IMR-90 (cell line): ENCODE measurements at regions not wholly inside any gene's neighbourhood (a gene's known extent, or its start where the extent isn't known, plus 50 kb on each side); places are given as distances from the start of the nearest gene placed in this dataset.

Source experiments
- ATAC-seq: fragments of 200-7000 bp; cut with Tn5 transposase; 2 replicates; pipeline ENCODE4 v1.9.1; 2020; ENCODE audit warnings: low read depth, mild to moderate bottlenecking, moderate library complexity
- BruUV-seq: library from RNA; stranded (reverse); fragments of 400-500 nt; replicated peaks from 2 replicates; lab custom pipeline; 2021; lab: Mats Ljungman, UMichigan
- CTCF ChIA-PET: fragments of 300-600 bp; formaldehyde crosslinking; extraction: SDS; loops from one replicate; lab custom pipeline; 2021; ENCODE audit warnings: antibody characterized with exemption; lab: Yijun Ruan, JAX
- POLR2A ChIA-PET: fragments of 300-600 bp; sonication (Branson Sonifier 250); formaldehyde crosslinking; loops from one replicate; lab custom pipeline; 2022; ENCODE audit warnings: antibody characterized with exemption; ENCODE audit not compliant: unreplicated experiment; lab: Charles Lee
- DNase-seq: peaks from one replicate; pipeline ENCODE4 v3.0.0; 2013
- H2AFZ ChIP-seq: replicated peaks from 2 replicates; pipeline ENCODE3; 2013; ENCODE audit warnings: low read length, mild to moderate bottlenecking; ENCODE audit not compliant: poor library complexity
- H2AK5ac ChIP-seq: 2 replicates; pipeline ENCODE4 v1.6.1; 2013; ENCODE audit warnings: low read depth, low read length, inconsistent platforms
- H2AK9ac ChIP-seq: replicated peaks from 2 replicates; pipeline ENCODE3; 2013; ENCODE audit warnings: mild to moderate bottlenecking, low read depth, low read length, moderate library complexity; ENCODE audit not compliant: poor library complexity
- H2BK120ac ChIP-seq: 2 replicates; pipeline ENCODE4 v1.6.1; 2013; ENCODE audit warnings: low read depth, low read length, inconsistent platforms
- H2BK15ac ChIP-seq: 3 replicates; pipeline ENCODE4 v1.6.1; 2013; ENCODE audit warnings: low read depth, low read length, inconsistent platforms
- H2BK20ac ChIP-seq: 2 replicates; pipeline ENCODE4 v1.6.1; 2013; ENCODE audit warnings: low read depth, mild to moderate bottlenecking, inconsistent platforms, low read length, moderate library complexity
- H2BK5ac ChIP-seq: 2 replicates; pipeline ENCODE4 v1.6.1; 2013; ENCODE audit warnings: mild to moderate bottlenecking, low read depth, low read length, inconsistent platforms; ENCODE audit not compliant: poor library complexity, severe bottlenecking
- H3K14ac ChIP-seq: replicated peaks from 2 replicates; pipeline ENCODE4 v1.6.1; 2013; ENCODE audit warnings: low read depth, low read length, inconsistent platforms
- H3K18ac ChIP-seq: 2 replicates; pipeline ENCODE4 v1.6.1; 2013; ENCODE audit warnings: low read depth, low read length, control low read depth
- H3K23ac ChIP-seq: 2 replicates; pipeline ENCODE4 v1.6.1; 2013; ENCODE audit warnings: low read depth, low read length, inconsistent platforms
- H3K27ac ChIP-seq: 2 replicates; pipeline ENCODE4 v1.5.1; 2013; ENCODE audit warnings: mild to moderate bottlenecking, control low read depth, low read length; ENCODE audit not compliant: insufficient read depth
- H3K27me3 ChIP-seq: 2 replicates; pipeline ENCODE4 v1.6.1; 2013; ENCODE audit warnings: low read length; ENCODE audit not compliant: control insufficient read depth, insufficient read depth
- H3K36me3 ChIP-seq: 2 replicates; pipeline ENCODE4 v1.6.1; 2013; ENCODE audit warnings: low read length, mixed read lengths; ENCODE audit not compliant: control insufficient read depth, insufficient read depth
- H3K4ac ChIP-seq: 2 replicates; pipeline ENCODE4 v1.6.1; 2013; ENCODE audit warnings: low read depth, low read length, inconsistent platforms
- H3K4me1 ChIP-seq: 2 replicates; pipeline ENCODE4 v1.6.1; 2013; ENCODE audit warnings: low read length, mixed read lengths; ENCODE audit not compliant: control insufficient read depth, insufficient read depth
- H3K4me2 ChIP-seq: 2 replicates; pipeline ENCODE4 v1.6.1; 2013; ENCODE audit warnings: low read depth, mild to moderate bottlenecking, control low read depth, low read length, moderate library complexity
- H3K4me3 ChIP-seq: 2 replicates; pipeline ENCODE4 v1.5.1; 2013; ENCODE audit warnings: low read depth, mild to moderate bottlenecking, control low read depth, low read length, moderate library complexity; ENCODE audit not compliant: insufficient read depth
- H3K56ac ChIP-seq: 2 replicates; pipeline ENCODE4 v1.6.1; 2013; ENCODE audit warnings: low read length, inconsistent platforms; ENCODE audit not compliant: insufficient read depth; ENCODE audit errors: extremely low read depth
- H3K79me1 ChIP-seq, 2 experiments: 2 replicates each; pipeline ENCODE4 v1.6.1; 2013; ENCODE audit warnings: low read length in 2 of 2, inconsistent platforms in 1 of 2, low read depth in 1 of 2
- H3K9ac ChIP-seq: 2 replicates; pipeline ENCODE4 v1.6.1; 2013; ENCODE audit warnings: low read depth, low read length, control low read depth
- H3K9me1 ChIP-seq: 2 replicates; pipeline ENCODE4 v1.6.1; 2013; ENCODE audit warnings: low read length, inconsistent platforms; ENCODE audit not compliant: insufficient read depth
- H3K9me3 ChIP-seq: 2 replicates; pipeline ENCODE4 v1.6.1; 2013; ENCODE audit warnings: low read length; ENCODE audit not compliant: control insufficient read depth, insufficient read depth
- H4K20me1 ChIP-seq: 2 replicates; pipeline ENCODE4 v1.6.1; 2013; ENCODE audit warnings: low read length, inconsistent platforms; ENCODE audit not compliant: insufficient read depth
- H4K5ac ChIP-seq: 2 replicates; pipeline ENCODE4 v1.6.1; 2013; ENCODE audit warnings: mild to moderate bottlenecking, low read depth, low read length, control low read depth
- H4K8ac ChIP-seq, 2 experiments: 2 replicates each; pipeline ENCODE4 v1.6.1; 2013; ENCODE audit warnings: low read depth in 2 of 2, low read length in 2 of 2, control low read depth in 1 of 2, inconsistent platforms in 1 of 2
- H4K91ac ChIP-seq: 2 replicates; pipeline ENCODE4 v1.6.1; 2013; ENCODE audit warnings: low read depth, low read length, inconsistent platforms; ENCODE audit not compliant: insufficient read depth
- BHLHE40 ChIP-seq: fragments of 150-350 bp; IDR thresholded peaks from 2 replicates; pipeline ENCODE4 v1.6.1; 2016; ENCODE audit warnings: mild to moderate bottlenecking, low read depth, low read length
- CEBPB ChIP-seq: IDR thresholded peaks from 2 replicates; pipeline ENCODE4 v1.6.1; 2012; ENCODE audit warnings: low read depth, low read length, improper control_type of control experiment
- ELK1 ChIP-seq: fragments of 150-350 bp; IDR thresholded peaks from 2 replicates; pipeline ENCODE4 v1.6.1; 2016; ENCODE audit warnings: low read depth, mild to moderate bottlenecking, low read length, moderate library complexity, borderline replicate concordance
- FOS ChIP-seq: fragments of 150-350 bp; IDR thresholded peaks from 2 replicates; pipeline ENCODE4 v1.6.1; 2016; ENCODE audit warnings: low read depth, low read length
- MAFK ChIP-seq: IDR thresholded peaks from 2 replicates; pipeline ENCODE4 v1.6.1; 2012; ENCODE audit warnings: low read depth, low read length, improper control_type of control experiment
- RFX5 ChIP-seq: IDR thresholded peaks from 2 replicates; pipeline ENCODE4 v1.8.0; 2012; ENCODE audit warnings: low read depth, mild to moderate bottlenecking, low read length, moderate library complexity
- WGBS, 2 experiments: methylation state at CpG; one replicate each; pipeline versions ENCODE4 v1.1.5 to v1.1.7; 2013; ENCODE audit warnings: missing lambda C conversion rate in 2 of 2; ENCODE audit not compliant: insufficient read length in 1 of 2; ENCODE audit errors: extremely low coverage in 2 of 2; 5-methylcytosine and 5-hydroxymethylcytosine counted together
- dilution Hi-C: fragments of 300-500 bp; cut with HindIII; formaldehyde crosslinking; loops from one replicate; pipeline ENCODE4 v1.14.3; 2018; ENCODE audit warnings: low sequenced_read_pairs; ENCODE audit not compliant: unreplicated experiment
- in situ Hi-C: fragments of 300-500 bp; cut with MboI; formaldehyde crosslinking; loops from 3 replicates; pipeline ENCODE4 v1.14.3; 2019; ENCODE audit warnings: low sequenced_read_pairs, inconsistent platforms, mixed read lengths
- intact Hi-C: fragments of 100-400 bp; cut with micrococcal nuclease; formaldehyde crosslinking; loops from 2 replicates; pipeline ENCODE4 v1.10.0; 2022

- in situ Hi-C loops (no loop called here), intact Hi-C loops (no loop called here), dilution Hi-C loops (no loop called here)
- no peak for TF ChIP-seq MAFK
- TF ChIP-seq BHLHE40, result no peak
- no peak for TF ChIP-seq FOS
- TF ChIP-seq ELK1, result no peak
- no peak for TF ChIP-seq CEBPB
- no peak for TF ChIP-seq RFX5
- 0 out of 2 replicates have a peak, but pooled peaks cover 2% of the 10 kb centered on the region for H3K9me3 ChIP-seq
- H3K27ac ChIP-seq, result no peak overlapping the region
- H2AFZ ChIP-seq, result no peak overlapping the region
- no peak overlapping the region for H3K23ac ChIP-seq
- no peaks in the 10 kb centered on the region for H3K9me1 ChIP-seq
- H3K4ac ChIP-seq, result no peak overlapping the region
- H3K79me1 ChIP-seq, result no peaks in the 10 kb centered on the region
- no peak overlapping the region for H3K9ac ChIP-seq
- H2AK9ac ChIP-seq, result no peak overlapping the region
- no peak overlapping the region for H2BK15ac ChIP-seq
- 88% methylated on average over 3 of the region's 5 CpGs; no CpG with 5 or more reads in 1 of the 2 experiments for WGBS, 2 experiments
- H4K91ac ChIP-seq, result no peak overlapping the region
- no peak overlapping the region for H4K5ac ChIP-seq
- H3K36me3 ChIP-seq, result no peaks in the 10 kb centered on the region
- no peak overlapping the region for H3K14ac ChIP-seq
- no peaks in the 10 kb centered on the region for H3K4me1 ChIP-seq
- no peak overlapping the region for H3K18ac ChIP-seq
- no peaks in the 10 kb centered on the region for H4K20me1 ChIP-seq
- ChIA-PET POLR2A (no interaction called here), CTCF (no interaction called here)
- H3K4me2 ChIP-seq, result no peak overlapping the region
- no peak overlapping the region for H2BK20ac ChIP-seq
- no peak overlapping the region for H2BK5ac ChIP-seq
- H2BK120ac ChIP-seq, result no peak overlapping the region
- BruUV-seq, result no TSS peak
- no peaks in the 10 kb centered on the region for H3K27me3 ChIP-seq
- no peak for DNase-seq
- H3K56ac ChIP-seq, result no peak overlapping the region
- no peak overlapping the region for H2AK5ac ChIP-seq
- no peak overlapping the region for H3K4me3 ChIP-seq
- ATAC-seq, result no peak
- H4K8ac ChIP-seq, result no peak overlapping the region
These were observed 370.7 kb upstream of the CYRIA start for GRCh38 chr2:17036361-17036760.
